AG04449 (cell line): ENCODE measurements at regions not wholly inside any gene's neighbourhood (a gene's known extent, or its start where the extent isn't known, plus 50 kb on each side); places are given as distances from the start of the nearest gene placed in this dataset.

Experiments
- CTCF ChIA-PET: fragments of 350-600 bp; formaldehyde crosslinking; extraction: SDS; loops from one replicate; lab custom pipeline; 2021; ENCODE audit warnings: antibody characterized with exemption; lab: Yijun Ruan, JAX
- POLR2A ChIA-PET: fragments of 400-600, 350-600 bp; formaldehyde crosslinking; extraction: SDS; loops from one replicate; lab custom pipeline; 2020; ENCODE audit warnings: antibody characterized with exemption, inconsistent platforms; lab: Yijun Ruan, JAX
- DNase-seq: peaks from one replicate; pipeline ENCODE4 v3.0.0-alpha.2; 2010; ENCODE audit warnings: low read depth, low spot score
- H3K4me3 ChIP-seq: 2 replicates; pipeline ENCODE4 v1.5.1; 2011; ENCODE audit warnings: low read depth, mild to moderate bottlenecking, control low read depth, low read length
- TF ChIP-seq, protein P1 (sequence below): IDR thresholded peaks from one replicate; pipeline ENCODE4 v1.5.1; 2011; ENCODE audit warnings: mild to moderate bottlenecking, moderate library complexity, low read length, control low read depth, inconsistent platforms; ENCODE audit not compliant: insufficient read depth; ENCODE audit errors: missing control alignments

DNA sequence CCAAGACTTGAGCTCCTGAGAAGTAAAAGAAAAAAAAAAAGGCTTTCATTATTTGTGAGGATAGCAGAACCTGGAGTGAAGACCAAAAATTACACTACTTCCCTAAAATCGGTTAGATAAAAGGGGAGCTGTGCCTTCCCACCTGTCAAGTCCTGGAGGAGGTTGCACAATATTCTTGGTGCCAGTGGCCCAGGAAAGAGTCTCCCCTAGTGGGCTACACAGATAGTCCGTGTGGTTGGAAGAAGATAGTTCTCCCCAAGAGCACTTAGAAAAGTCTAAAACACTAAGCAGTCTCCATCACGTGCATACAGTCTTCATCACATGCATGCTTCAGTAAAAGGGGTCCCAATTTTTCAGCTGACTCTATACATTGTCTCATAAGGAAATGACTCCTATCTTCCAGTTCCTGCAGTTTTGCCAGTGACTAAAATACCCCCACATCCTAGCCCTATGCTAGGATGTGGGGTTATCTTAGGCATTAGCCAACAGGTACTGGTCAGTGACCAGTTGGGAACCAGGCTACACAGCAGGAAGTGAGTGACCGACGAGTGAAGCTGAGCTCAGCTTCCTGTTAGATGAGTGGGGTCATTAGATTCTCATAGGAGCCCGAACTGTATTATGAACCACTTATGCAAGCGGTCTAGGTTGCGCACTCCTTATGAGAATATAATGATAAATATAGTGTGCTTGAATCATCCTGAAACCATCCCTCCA is 199.5 kb upstream of the FAM83B start:
- TF ChIP-seq, protein P1, sequence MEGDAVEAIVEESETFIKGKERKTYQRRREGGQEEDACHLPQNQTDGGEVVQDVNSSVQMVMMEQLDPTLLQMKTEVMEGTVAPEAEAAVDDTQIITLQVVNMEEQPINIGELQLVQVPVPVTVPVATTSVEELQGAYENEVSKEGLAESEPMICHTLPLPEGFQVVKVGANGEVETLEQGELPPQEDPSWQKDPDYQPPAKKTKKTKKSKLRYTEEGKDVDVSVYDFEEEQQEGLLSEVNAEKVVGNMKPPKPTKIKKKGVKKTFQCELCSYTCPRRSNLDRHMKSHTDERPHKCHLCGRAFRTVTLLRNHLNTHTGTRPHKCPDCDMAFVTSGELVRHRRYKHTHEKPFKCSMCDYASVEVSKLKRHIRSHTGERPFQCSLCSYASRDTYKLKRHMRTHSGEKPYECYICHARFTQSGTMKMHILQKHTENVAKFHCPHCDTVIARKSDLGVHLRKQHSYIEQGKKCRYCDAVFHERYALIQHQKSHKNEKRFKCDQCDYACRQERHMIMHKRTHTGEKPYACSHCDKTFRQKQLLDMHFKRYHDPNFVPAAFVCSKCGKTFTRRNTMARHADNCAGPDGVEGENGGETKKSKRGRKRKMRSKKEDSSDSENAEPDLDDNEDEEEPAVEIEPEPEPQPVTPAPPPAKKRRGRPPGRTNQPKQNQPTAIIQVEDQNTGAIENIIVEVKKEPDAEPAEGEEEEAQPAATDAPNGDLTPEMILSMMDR = no peak
- CTCF ChIA-PET = interaction anchor here (0.8 to 1.2 kb wide), 3 partner anchors 12 to 72 kb away, joined by 3 read pairs; no protein-coding TSS in a partner anchor
- no peak for DNase-seq

DNA sequence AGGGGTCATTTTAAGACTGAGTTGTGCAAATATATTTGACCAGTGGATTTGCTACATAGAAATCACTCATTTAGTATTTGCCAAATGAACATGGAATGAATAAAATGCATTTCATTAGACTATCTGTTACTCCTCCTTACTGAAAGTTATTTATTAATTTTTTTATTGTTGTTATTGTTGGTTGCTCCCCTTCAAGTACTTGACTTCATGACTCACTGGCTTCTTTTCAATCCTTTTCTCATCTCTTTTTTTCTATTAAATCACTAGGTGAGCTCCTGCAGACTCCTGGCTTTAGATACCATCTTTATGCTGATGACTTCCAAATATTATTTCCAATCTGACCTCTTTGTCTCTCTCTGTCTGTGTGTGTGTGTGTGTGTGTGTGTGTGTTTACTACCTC is 192.2 kb upstream of the FAM83B start:
- CTCF ChIA-PET = no interaction called here
- TF ChIP-seq, protein P1 = no peak
- H3K4me3 ChIP-seq = no peak overlapping the region
- DNase-seq = no peak
- POLR2A ChIA-PET = no interaction called here

More for the DNA sequence above, 199.5 kb upstream of the FAM83B start:
- POLR2A ChIA-PET = interaction anchor here (0.7 kb wide), 1 partner anchor 469 kb away, joined by 3 read pairs; no protein-coding TSS in a partner anchor
- no peak overlapping the region for H3K4me3 ChIP-seq

DNA sequence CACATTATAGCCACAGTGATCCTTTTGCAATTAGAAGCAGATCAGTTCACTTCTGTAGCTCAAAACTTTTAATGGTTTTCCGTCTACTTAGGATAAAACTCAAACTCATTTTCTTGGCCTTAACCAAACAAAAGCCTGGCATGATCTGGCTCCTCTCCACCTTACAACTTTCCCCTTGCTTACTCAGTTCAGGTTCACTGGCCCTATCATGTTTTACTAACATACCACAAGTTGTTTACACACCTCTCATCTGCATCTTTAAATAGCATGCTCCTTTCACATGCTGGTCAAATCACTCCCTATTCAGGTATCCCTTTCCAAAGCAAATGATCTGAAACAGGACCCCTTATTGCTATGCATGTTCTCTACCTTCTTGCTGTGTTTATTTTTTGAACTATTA is 191.4 kb upstream of the FAM83B start:
- ChIA-PET CTCF (no interaction called here), POLR2A (no interaction called here)
- H3K4me3 ChIP-seq = no peak overlapping the region
- TF ChIP-seq, protein P1 = no peak
- DNase-seq = no peak

DNA sequence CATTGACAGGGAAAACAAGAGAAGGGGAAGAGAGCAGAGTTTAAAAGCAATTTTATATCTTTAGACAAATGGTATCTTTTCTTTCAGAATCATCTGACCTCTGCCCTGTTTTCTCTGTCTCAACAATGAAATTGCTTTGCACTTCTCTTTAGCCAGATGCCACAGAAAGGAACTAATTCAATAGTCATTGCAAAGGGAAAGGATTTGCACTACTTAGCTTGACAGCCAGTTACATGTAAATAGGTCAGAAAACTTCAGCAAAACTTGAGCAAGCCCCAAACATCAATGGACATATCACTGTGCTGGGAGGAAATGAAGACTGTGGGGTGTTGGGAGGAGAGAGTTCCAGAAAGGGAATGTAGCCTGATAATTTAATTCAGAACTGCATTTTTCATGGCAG is 181.3 kb upstream of the FAM83B start:
- TF ChIP-seq, protein P1 = no peak
- no peak for DNase-seq
- POLR2A ChIA-PET = no interaction called here
- no peak overlapping the region for H3K4me3 ChIP-seq
- CTCF ChIA-PET = no interaction called here

DNA sequence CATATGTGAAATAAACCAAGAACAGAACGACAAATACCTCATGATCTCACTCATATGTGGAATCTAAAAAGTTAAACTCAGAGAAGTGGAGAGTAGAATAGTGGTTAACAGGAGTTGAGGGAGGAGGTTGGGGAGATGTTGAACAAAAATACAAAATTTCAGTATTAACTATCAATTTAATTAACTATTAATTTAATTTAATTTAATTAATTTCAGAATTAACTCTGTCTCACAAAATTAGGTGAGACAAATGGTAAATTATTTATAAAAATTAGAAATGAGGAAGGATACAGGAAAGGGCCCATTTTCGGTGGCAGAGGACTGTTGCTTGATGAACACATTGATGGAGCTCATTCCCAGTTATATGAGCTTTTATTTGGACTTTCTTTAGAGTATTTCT is 166.0 kb upstream of the FAM83B start:
- TF ChIP-seq, protein P1 = no peak
- DNase-seq = no peak
- ChIA-PET POLR2A (no interaction called here), CTCF (no interaction called here)
- no peak overlapping the region for H3K4me3 ChIP-seq

DNA sequence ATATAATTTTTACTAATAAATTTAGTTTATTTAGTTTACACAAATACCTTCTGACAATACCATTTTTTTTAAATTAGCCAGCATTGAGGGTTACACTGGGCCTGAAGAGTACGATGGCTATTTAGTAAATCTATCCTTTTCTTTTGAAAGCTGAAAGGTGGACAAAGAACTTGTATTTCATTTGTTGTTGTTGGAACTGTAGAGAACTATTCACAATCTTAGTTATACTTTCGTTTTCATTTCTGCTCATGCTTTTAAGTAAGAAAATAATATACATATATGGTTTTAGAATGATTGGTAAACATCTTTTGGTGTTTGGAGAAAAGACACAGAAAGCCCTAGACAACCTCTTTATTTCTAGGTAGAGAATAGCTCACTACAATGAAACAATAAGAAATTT is 165.3 kb upstream of the FAM83B start:
- no peak overlapping the region for H3K4me3 ChIP-seq
- ChIA-PET POLR2A (no interaction called here), CTCF (no interaction called here)
- DNase-seq = no peak
- TF ChIP-seq, protein P1 = no peak
